ENCODE measurements at regions not wholly inside any gene's neighbourhood (a gene's known extent, or its start where the extent isn't known, plus 50 kb on each side); places are given as distances from the start of the nearest gene placed in this dataset.
A peak's percentile ranks its signal among the peaks of the same experiment; 100 is the strongest.

DNA sequence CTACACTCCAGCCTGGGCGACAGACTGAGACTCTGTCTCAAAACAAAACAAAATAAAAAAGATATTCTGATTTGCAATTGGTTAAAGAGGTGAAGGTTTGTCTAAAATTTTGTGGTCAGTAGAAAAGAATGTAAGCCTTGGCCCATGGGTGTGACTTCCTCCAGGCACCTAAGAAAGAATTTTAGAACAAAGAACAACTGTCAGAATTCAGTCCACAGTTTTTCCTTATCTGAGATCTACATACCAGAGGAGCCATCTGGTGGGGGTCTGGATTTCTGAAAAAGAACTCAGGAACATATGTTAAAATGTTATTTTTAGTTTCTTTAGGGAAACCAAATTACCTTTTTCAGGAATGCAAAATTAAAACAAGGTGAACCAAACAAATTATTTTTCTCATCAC is 434.1 kb downstream of the ANKRD50 start:
- no peak for FAIRE-seq

DNA sequence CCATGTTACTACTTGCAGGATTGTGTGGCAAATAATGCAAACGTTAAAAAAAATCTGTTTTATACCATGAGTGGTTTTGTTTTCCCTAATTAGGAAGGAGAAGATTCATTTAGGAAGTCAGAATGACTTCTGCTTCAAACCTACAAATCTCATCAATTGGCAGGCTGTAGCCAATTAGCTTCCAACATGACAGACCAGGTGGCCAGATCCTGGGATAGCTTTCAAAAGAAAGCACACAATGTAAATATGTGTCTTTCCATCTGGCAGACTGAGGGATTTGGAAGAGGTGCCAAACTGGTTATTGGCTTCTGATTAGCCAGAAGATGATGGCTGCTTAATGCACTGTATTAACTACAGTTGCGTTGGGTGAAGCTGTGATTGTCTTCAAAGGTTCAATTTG is 432.8 kb downstream of the ANKRD50 start:
- FAIRE-seq = no peak

DNA sequence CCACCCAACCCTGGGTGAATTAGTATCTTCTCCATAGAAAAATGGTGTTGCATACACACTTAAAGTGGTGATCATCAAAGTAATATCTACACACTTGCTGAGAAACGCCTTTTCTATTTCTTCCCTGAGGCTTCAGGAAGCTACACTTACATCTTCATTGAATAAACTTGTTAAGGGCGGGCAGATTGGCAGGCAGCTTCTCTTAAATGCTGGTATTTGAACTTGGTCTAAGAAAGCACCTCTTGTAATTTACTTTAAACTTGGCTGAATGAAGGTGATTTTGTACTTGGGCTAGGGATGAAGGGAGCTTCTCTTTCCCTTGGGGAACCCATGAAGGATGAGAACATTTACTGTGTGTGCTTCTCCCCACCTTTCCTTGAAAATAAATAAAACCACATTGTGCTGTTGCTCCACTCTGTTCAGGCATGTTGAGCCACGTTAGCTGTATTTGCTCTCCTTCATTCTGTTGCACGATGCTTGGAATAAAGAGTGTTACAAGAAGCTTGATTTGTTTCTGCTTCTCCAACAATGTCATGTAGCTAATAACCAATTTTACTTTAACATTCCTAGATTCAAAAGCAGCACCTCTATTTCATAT is 430.1 kb downstream of the ANKRD50 start:
- no peak for FAIRE-seq

DNA sequence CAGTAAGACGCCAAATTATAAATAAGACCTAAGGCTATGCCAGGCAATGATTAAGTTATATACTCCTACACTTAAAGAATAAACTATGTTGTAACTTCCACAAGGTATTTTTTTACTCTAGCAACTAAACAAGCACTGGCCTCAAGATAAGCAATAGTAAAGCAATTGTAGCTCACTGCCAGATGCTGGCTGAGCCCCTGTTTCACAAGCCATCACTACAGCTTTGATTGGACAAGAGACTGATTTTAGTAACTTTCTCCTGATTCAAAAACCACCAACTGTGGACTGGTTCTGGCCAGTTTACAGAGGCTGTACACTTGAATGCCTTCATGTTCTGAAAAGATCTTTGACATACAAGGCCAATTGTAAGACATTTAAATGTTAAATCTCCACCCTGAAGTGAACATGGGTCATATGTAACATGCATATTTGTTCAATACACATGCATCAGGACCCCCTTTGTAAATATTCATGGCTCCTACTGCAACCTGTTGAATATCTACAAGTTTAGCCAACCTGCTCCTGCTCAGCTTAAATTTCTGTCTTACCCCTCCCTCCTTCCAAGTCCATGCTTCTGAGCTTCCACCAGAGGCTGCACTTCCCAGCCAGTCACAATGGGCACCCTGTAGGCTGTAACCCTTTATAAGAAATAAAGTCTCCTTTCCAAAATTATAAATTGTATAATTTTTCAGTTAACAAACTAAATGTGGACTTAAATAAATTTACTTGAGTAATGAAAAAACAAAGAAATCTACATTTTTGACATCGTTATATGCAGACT is 423.6 kb downstream of the ANKRD50 start:
- no peak for FAIRE-seq

DNA sequence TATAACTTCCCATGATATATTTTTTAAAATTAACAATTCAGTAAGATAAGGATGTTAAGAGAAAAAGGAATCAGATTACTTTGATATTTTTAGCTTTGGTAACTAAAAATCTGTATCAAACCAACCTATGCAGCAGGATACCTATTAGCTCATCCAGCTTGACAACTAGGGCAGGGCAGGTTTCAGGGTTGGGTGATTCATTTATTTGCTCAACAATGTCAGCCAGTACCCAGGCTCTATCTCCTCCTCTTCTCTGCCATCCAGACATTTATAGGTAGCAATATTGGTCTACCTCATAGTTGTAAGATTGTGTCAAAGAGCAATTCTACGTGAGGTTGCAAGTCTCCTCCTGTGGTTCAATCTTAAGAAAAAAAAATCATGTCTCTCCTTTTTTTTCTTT is 421.9 kb downstream of the ANKRD50 start:
- FAIRE-seq = no peak

DNA sequence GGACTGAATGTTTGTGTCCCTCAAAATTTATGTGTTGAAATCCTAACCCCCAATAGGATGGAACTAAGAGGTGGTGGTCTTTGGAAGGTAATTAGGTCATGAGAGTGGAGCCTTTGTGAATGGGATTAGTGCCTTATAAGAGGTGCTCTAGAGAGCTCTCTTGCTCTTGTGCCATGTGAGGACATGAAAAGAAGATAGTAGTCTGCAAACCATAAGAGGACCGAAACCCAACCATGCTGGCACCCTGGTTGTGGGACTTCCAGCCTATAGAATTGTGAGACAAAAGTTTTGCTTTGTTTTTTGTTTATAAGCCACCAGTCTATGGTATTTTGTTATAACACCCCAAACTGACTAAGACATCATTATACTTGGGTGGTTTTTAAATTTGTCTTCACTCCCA is 417.1 kb downstream of the ANKRD50 start:
- no peak for FAIRE-seq

DNA sequence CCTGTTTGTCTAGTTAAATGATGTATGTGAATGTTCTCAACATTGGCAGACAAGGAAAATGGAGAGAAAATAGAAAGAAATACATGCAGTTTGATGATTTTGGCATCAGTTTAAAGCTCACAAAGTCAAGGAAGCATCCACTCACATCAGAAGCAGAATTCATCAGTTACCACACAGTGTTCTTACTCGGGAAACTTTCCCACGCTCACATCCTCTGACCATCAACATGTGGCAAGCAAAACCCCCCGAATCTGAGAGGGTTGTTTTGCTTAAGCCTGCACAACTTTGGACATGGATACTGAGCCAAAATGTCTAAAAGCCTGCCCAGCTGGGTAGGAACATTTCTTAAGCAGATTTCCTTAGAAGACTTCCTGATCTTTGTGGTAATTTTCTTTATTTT is 407.6 kb downstream of the ANKRD50 start:
- FAIRE-seq = no peak

DNA sequence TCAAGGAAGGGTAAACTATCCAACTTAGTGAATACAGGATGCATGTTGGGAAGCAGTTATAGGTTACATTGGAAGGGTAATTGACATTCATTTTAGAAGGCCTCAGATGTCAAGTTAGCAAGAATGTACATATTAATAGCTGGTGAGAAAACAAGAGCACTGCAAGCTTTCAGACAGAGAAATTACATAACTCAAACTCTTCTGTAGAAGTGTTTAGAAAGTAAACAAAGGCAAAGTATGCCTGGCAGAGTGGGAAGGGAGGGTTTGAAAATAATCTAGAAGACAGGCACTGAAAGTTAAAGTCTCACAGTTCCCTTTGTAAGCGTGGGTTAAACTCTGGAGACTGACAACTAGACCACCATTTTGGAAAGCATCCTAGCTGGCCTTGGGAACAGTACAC is 406.2 kb downstream of the ANKRD50 start:
- no peak for FAIRE-seq

DNA sequence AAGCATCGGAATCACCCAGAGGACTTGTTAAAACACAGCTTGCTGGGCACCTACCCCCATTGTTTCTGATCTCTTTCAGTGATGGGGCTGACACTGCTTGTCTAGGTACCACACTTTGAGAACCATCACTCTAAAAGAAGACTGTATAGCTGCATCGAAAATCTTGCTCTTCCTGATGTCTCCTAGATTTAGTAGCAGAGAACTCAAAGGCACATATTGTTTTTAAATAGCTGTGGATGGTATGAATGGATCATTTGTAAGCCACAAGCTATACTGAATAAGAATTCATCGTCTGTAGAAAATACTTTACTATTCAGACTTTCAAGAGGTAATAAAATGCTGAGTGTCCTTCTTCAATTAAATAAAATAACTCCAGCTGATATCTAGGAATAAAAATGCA is 405.4 kb downstream of the ANKRD50 start:
- no peak for FAIRE-seq

DNA sequence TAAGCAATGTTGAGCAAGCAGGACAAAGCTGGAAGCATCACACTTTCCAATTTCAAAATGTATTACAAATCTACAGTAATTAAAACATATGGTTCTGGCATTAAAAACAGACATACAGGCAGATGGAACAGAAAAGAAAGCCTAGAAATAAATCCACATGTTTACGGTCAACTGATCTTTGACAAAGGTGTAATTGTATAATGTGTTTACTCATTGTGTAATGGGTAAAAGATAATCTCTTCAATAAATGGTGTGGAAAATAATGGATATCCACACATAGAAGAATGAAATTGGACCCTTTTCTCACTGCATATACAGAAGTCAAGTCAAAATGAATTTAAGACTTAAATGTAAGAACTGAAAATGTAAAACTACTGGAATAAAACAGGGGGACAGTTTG is 394.2 kb downstream of the ANKRD50 start:
- FAIRE-seq = no peak

DNA sequence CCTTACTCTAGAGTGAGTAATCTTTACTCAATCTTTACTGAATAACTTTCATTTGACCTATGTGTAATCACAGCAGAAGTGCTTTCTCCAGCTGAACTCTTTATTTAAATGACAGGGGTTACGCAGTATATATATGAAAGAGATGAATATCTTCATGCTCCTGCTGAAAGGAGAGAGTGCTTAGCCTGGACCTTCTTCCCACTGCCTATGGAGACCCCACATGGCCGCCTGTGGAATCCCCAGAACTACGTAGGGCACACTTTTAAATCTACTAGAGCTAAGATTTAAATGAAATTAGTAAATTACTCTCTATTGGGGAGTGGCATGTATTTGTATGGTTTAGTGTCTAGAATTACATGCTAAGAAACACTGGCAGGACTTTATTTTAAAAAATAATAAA is 391.2 kb downstream of the ANKRD50 start:
- no peak for FAIRE-seq

DNA sequence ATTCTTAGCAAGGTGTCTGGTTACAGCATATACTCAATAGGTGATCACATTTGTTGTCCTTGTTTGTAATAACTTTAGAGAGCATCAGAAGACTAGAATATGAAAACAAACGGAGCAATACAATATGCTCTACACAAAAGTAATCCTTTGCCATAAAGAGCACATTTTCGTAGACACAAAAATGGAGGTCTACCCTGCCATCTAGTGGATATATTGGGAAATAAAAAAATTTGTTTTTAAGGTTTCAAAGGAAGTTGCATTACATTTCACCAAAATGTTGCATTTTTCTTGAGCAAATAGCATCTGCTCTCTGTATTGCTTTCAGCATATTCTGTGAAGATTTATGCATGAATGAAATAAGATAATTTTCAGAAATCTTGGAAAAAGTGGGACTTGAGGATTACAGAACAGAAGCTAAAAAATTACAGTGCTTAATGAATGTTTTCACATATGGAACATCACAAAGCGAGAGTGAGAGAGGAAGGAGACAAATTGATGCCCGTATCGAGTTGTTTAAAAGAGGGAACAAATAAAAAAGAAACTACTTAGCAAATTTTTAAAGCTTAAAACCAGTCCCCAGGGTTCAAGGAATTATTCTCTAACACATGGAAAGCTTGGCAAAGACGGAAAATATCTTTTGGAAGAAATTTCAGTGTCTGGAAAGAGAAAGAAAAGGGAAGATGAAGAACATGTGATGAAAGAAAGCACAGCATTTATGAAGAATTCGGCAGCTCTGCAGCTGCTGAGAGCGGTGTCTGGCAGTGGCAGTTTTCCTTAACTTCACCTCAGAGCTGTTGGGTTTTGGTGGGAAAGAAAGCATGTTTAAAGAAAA is 390.1 kb downstream of the ANKRD50 start:
- peak; percentile 96 for FAIRE-seq

DNA sequence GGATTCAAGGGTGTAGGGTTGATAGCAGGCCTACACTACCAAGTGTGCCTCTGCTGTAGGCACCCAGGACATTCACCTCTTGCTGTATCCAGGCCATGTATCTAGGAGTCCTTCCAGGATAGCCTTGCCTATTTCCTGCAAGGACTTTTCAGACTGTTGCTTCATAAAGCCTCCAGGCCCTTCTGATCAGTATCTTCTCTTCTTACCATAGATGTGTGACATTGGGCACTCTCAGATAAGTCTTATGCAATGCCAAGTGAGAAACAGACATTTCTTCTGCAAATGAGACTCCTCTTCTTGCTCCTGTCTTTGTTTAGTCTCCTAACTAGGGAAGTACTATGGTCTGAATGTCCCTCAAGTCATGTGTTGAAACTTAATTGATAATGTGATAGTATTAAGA is 386.8 kb downstream of the ANKRD50 start:
- no peak for FAIRE-seq

DNA sequence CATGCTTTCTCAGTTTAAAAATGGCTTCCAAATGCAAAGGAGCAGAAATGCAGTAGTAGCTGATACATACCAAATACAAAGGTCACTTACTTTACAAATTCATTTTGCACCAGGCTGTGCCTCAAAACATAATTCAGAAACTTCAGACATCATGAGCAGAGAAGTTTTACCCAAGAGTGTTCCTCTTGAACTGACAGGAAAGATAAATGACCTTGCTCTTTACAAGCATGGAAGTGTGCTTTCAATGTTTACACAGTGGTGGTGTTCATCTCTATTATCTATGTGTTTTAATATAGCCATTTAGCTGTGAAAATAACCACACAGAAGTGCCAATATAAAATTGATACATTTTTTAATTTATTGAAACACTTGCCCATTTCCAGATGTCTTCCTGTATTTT is 383.4 kb downstream of the ANKRD50 start:
- FAIRE-seq = no peak

DNA sequence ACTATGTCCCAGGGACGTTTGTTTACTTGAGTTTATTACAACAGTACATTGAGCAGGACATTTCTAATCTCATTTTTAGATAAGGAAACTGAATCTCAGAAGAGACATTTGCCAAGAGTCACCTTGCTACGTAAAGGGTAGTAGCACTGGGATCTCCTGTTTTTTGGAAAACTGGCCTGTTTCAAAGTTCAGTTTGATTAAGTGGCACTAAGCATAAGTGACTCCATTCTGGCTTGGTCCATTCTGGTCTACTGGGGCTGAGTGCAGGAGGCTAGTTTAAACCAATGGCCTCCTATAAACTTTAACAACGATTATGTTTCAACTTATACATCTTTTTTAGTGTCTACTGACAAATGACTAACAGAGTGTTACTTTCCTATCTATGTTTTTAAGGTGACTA is 382.5 kb downstream of the ANKRD50 start:
- FAIRE-seq = no peak

DNA sequence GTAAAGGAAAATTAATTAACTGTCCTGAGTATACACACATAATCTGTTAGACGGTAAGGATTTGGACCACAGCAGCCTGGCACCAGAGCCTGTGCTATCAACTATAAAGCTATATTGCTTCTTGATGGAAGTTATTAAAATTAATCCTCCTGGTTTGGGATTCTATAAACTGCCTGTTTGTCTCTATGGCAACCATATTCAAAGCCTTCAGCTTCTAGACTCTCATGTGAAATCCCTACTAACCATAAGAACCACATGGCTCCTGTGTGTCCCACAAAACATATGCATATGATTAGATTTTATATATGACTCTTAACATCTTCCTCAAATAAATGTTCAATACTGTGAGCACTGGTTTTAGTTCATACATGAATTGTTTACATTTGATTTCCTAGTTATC is 380.8 kb downstream of the ANKRD50 start:
- no peak for FAIRE-seq

DNA sequence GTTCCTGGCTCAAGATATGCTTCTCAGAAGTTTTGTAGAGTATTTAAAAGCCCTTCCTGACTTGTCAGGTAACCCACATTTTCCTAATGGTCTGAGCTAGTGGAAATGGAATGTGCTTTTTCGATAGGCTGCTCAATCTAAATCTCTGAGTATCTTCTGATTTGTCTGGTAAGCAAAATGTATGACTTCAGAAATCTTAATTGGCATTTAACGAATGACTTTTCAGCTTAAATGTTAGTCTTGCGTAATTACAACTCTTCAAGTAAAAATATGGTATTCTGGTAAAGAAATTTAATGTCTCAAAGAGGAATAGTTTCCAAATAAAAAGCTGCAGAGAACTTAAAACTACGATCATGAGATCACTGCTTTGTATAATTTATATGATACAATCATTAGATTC is 379.1 kb downstream of the ANKRD50 start:
- no peak for FAIRE-seq

DNA sequence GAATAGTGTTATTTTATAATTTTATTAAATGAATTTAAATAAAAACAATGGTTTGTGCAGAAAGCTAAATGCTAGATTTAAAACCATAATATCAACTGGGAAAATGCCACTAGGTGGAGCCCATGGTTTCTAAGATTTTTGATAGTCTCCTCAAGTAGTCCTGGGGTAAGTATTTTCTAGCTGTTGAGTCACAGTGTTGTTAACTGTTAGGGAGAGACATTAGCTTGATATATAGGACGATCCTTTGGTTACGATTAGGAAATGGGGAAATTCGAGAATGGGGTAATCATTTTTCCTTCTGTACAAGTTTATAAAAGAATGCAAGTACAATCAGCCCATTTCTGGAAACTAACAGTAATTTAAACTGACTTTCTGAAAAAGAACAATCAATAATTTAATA is 378.4 kb downstream of the ANKRD50 start:
- peak; percentile 99 for FAIRE-seq

DNA sequence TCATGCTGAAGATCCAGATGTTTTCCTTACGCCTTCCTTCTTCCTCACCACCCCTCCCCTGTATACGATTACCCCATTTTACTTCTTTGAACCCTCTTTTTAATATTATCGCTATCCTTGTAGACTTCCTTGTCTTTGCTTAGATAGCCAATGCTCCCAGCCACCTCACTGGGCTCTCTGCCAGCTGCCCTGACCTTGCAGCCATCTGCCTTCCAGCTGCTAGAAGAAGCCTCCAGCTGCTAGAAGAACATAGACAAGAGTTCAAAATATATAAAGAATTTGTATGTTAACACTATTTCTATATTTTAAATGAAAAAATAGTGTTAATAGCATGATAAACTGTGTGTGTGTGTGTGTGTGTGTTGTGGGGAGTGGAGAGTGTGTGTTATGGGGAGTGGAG is 374.7 kb downstream of the ANKRD50 start:
- no peak for FAIRE-seq

DNA sequence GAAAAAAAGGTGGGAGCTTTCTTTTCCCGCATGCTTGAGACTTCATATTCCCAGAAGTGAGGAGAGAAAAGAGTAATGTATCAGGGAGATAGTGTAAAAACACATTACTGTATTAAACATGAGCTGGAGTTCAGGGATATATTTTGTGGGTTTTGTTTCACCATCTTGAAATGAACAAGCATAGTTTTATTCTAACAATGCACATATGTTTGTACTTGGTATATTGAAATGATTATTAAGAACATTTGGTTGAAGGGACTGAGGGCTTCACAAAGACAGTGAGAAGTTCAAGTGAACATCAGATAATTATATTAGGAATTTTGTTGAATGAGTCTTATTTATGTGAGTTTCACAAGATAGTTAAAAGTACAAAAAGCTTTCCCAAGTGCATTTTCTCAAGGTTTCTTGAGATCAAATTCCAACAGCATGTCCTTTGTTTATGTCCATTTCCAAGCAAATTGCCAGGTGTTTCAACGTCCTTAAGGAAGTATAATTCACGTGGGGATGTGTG is 368.8 kb downstream of the ANKRD50 start:
- no peak for FAIRE-seq

DNA sequence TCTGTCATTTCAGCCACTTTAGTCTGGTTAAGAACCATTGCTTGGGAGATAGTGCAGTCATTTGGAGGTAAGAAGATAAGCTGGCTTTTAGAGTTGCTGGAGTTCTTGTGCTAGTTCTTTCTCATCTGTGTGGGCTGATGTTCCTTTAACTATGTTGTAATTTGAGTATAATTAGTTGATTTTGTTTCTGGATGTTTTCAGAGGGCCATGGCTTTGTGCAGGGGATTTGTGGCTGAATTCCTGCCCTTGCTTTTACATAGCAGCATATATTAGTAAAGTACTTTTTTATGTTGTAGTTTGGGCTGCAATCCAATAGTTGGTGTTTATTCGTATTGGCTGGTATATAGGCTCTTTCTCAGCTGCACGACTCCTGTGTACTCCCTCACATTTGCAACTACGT is 339.6 kb downstream of the ANKRD50 start:
- no peak for FAIRE-seq

DNA sequence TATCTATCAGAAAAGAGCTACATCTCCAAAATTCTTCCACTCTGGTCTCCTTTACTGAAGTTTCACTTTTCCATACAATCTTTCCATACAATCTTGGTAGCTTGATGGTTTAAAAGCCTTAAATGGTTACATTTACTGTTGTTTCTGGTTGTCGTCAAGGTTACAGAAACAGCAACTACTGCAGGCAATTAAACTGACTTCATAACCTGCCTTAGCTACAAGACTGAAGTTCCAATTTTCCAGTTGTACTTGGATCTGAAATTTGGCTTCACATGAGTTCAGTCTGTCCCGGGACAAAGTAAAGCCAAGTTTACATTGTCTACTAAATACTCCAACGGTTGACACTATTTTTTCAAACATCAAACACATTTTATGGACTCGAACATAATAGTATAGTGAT is 326.4 kb downstream of the ANKRD50 start:
- no peak for FAIRE-seq

DNA sequence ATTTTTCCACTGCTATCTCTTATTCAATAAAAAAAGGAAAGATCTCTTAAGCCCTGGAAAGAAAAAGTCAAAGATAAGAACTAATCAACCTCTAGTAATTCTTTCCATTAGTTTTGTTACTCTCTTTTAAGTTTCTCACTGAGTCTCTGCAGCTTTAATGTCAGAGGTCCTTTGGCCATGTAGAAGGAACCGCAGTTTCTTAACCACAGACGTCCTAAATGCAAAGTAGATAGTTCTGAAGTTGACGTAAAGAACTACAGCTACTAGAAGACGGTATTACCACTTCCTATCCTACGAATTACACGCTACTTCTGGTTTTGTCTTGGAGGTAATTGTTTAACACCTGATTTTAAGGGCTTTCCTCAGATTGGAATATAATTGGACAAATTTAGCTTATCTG is 325.9 kb downstream of the ANKRD50 start:
- no peak for FAIRE-seq

DNA sequence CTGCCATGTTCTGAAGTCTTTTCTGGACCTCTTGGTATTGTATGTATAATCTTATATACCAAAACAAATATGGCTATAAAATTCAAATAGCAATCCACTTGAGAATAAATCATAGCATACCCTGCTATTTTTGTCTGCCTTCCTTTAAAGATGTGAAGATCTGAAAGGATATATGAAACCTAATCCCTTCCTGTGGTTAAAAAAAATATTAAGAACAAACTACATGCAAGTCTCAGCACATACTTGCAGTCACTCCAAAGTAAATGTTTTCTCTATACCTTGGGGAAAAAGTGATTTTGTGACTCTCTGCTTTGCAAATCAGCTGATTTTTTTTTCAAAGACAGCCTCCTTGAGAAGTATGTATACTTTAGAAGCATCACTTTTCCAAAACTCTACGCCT is 322.9 kb downstream of the ANKRD50 start:
- no peak for FAIRE-seq

Data from A204.1 (cell line).